Fibroblast of peridontal ligament (primary cell): ENCODE measurements at regions not wholly inside any gene's neighbourhood (a gene's known extent, or its start where the extent isn't known, plus 50 kb on each side); places are given as distances from the start of the nearest gene placed in this dataset.
"Not testable (repeated sequence)": the region's sequence is repeated elsewhere in the genome, so short reads cannot be mapped to it uniquely, and the experiment has no call there.

Experiments
- DNase-seq: peaks from one replicate; pipeline ENCODE4 v3.0.0-alpha.2; 2010; ENCODE audit errors: extremely low read depth

DNA sequence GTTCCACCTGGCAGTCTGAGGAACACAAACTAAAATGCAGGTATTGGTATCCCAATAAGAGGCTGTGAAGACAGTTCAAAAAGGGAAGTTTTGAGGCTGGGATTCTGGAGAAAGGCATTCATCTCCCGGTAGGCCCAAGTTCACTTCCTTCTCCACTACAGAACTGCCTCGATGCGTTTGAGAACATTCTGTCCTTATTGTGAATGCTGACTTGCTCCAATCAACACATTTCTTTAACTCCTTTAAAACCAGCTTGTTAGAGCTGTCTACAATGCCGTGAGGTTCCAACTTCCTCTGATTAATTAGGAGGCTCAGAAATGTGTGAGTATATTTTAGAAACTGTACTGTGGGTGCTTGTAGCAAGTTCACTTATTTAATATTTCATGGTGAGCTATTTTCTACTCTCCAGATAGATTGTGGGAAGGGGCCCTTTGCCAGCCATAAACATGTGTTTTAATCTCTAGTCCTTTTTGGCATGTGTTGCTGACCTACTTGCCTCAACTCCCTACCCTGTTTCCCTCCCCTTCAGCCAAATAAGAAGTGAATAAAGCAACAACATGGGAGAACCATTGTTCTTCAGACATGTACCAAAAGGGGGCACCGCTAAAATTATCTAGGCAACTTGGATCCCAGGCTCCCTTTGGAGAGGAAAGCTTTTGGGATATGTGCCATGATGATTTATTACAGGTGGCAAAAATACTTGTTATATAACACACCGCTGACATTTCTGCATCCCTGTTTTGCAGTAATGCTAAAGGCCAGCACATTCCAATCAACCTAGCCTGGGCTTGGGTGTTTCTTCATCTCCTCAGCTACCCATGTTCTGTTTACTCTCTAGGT is 245.6 kb downstream of the BLID start:
- peak; percentile 42 for DNase-seq

DNA sequence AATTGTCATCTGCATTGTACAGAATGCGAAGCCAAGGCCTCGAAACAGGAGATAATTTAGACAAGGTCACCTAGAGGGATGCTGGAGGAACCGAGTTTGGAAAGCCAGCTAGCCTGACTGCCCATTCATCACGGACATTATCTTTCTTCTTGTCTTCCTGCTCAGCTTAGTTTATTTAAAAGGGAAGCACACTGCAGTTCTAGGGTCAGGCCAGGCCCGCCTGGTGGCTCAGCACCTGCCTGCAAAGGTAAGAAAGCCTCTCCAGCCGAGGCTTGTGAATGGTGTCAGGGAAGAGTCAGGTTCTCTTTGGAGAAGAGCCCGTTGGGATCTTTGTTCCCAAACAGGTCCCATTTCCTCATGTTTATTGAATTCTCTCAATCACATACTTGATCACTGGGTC is 246.5 kb downstream of the BLID start:
- DNase-seq = no peak

DNA sequence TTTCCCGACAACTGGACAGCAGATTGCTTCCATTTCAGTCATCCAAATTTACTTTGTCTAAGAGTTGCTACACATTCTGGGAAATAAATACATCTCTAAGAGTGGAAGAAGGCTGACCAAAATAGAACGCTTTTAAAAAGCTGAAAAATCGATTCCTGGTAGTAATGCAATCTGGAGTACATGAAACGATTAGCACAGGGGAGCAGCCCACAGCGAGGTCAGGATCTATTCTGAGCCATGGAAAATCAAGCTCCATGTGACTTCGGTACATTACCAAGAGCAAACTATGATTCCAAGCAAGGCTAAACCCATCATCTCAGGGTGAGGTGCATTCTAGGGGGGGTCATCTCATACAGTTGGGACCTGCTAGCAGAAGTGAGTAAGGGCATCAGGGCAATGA is 249.3 kb downstream of the BLID start:
- DNase-seq = no peak

DNA sequence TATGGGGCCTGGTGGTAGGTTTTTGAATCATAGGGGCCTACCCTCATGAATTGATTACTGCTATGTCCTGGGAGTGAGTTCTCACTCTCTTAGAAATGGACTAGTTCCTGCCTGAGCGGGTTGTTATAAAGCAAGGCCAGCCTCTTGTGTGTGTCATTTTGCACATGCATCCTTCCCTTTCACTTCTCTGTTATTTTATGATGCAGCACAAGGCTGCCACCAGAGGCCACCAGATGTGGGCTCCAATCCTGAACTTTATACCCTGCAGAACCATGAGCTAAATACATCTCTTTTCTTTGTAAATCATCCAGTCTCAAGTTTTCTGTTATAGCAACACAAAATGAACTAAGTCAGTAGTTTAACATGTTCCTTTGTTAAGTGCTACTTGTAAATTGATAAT is 251.4 kb downstream of the BLID start:
- no peak for DNase-seq

DNA sequence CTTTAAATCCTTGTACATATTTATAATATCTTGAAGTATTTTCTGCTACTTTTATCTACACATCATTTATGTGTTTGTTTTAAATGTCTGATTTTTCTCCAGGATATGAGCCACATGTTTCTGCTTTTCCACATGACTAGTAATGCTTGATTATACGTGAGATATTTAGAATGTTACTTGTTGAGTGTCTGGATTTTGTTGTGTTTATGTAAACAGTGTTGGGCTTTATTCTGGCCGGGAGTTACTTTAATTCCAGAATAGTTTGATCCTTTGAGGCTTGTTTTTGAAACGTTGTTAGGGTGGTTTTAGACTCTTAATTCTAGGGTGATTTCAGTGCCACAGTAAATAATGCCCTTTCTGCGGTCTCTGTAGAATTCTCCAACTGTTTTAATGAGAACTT is 252.9 kb downstream of the BLID start:
- peak; percentile 35 for DNase-seq

DNA sequence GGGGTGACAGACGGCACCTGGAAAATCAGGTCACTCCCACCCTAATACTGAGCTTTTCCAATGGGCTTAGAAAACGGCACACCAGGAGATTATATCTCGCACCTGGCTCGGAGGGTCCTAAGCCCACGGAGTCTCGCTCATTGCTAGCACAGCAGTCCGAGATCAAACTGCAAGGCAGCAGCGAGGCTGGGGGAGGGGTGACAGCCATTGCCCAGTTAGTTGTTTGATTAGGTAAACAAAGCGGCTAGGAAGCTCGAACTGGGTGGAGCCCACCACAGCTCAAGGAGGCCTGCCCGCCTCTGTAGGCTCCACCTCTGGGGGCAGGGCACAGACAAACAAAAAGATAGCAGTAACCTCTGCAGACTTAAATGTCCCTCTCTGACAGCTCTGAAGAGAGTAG is 260.9 kb downstream of the BLID start:
- DNase-seq = not testable (repeated sequence)

DNA sequence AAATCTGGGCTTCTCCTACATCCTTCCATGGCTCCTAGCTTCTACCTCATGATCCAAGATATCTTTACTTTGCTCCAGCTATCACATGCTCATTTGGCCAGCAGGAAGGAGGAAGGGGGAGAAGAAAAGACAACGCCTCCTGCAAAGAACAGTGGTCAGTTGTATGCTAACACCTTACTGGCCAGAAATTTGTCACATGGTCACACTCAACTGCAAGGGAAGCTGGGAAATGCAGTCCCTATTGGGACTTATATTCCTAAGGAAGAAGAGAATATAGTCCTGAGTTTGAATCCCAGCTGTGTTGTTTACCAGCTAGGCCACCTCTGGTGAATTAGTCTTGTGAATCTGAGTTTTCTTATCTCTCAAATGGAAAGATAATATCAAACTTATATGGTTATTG is 272.0 kb downstream of the BLID start:
- DNase-seq = no peak

DNA sequence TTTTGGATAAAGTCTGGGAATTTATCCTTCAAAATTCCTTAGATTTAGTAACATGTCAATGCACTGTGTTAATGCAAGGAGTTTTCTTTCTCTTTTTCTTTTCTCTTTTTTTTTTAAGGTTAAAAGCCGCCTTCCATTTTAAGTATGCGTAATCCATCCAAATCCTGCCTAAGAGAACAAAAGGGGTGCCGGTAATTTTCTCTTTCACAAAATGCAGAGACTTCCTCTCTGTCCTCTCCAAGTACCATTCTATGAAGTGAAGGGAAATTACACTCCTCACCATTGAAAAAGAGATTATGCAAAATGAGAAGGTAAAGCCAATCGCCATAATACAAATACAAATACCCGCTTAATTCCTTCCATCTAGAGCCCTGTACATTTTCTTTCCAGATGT is 273.8 kb downstream of the BLID start:
- DNase-seq = no peak

DNA sequence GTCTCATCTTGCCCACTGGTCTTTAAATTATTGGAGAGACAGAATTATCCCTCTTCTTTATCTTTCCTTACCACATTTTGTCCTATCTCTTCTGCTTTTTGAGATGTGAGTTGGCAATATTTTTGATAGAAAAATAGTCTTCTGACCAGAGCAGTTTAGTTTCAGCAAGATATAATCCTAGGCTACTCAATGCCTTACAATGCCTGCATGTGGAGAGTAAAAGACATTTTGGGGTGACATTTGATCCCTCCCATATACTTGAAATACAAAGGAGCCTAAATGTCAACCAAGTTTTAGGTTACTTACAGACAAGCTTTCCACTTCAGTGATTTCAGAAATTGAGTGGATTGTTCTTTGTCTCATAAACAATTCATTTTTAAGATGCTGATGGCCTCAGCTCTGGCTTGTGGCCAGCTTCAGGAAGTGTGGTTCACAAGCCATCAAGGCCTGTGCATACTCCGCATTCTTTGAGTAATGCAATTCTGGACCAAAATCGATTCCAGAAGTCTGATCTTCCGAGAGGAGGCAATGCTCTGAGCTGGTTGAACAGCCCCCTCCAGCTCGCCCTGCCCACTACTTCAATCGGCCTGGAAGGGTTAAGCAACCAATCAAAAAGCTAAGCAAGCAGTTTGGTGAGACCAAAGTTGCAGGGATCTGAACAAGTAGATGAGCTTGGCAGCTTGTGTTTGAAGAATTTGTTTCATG is 274.4 kb downstream of the BLID start:
- DNase-seq = peak; percentile 99

DNA sequence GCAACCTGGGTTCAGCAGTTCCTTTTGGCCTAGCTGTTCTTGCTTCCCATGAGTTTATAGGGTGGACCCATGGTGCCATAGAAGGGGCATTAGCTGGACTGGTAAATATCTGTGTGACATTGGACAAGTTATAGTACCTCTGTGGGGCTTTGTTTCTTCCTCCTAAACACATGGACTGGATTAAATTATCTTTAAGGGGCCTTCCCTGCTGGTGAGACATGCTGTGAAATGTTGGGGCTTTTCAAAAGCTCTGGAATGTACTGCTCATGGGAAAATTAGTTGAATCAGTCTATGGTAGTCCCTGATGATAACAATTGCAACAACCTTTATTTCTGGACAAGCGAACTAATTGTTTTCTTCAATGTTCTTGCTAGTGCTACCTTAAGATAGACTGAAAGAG is 276.2 kb downstream of the BLID start:
- DNase-seq = peak; percentile 68

DNA sequence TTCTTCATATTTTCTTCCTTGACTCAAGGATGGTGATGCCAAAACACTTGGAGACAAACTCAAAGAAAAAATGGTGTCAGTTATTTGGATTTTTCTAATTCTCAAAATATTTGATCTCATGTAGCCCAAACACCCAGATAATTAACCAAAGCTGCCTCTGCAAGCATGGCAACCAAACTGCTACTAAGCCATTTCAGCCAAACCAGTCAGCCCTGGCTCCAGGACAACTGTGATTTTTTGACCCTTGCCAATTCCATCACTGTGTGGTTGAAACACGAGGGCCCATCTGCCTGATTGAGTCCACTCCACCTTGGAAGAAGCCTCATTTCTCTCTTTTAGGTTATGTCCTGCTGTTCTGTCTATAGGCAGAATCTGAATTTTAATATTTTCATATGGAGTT is 277.4 kb downstream of the BLID start:
- no peak for DNase-seq

DNA sequence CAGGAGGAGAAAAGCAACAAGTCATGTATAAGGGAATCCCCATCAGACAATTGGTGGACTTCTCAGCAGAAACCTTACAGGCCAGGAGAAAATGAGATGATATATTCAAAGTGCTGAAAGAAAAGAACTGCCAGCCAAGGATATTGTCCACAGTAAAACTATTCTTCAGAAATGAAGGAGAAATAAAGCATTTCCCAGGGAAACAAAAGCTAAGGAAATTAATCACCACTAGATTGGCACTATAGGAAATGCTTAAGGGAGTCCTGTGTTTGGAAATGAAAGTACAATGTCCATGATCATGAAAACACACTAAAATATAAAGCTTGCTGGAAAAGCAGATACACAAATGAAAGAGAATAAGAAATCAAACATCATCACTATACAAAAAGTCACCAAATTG is 282.0 kb downstream of the BLID start:
- no peak for DNase-seq

DNA sequence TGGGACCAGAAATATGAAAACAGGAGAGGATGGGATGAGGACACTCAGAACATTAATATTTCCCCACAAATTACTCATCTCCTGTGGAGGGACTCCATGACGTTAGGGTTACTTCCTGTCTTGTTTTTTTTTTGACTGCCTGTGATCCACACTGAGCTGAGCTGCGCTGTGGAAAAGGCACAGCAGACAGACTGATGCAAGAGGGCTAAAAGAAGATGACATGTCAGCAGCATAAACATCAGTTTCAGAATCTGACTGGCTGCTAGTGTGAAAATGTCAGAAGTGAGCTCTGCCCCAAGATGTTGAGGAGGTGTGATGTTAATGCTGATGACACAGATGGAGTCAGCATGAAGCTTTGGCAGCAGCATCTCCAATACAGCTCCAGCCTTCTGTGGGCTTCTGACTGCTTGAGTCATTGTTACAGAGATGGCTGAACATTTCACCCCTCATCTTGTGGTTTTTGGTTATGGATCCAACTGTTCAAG is 286.8 kb downstream of the BLID start:
- peak; percentile 99 for DNase-seq

DNA sequence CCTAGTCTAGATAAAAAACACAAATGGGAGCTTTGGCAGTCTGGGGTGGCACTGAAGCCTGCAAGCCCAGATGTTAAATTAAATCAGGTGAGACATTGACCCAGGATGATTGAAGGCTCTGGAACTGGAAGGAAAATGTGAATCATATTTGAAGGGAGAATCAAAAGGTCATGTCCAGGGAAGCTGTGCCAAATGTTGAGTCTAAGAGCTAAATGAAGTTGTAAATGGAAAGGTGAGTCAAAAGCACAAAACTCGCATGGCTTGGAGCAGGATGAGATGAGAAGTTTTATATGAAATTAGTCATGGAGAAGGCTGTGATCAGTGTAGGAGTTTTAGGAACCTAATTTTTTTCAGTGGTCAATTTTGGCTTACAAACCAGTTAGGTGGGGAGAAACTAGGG is 301.1 kb downstream of the BLID start:
- peak; percentile 19 for DNase-seq

DNA sequence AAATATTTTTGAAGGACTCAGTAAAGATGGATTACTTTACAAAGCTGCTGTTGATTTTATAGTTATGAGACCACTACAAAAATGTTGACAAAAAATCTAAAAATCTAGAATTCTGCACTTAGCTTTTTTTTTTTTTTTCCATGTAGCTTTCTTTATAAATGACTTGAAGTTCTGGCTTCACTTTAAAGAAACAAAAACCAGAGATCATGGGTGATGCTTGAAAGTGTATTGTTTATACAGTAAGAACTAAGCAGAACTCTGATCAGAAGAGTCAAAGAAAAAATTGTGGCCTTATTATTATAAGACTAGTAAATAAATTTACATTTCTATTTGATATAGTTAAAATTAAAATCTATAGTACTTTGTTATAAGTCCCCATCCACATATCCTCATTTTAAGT is 301.7 kb downstream of the BLID start:
- no peak for DNase-seq

DNA sequence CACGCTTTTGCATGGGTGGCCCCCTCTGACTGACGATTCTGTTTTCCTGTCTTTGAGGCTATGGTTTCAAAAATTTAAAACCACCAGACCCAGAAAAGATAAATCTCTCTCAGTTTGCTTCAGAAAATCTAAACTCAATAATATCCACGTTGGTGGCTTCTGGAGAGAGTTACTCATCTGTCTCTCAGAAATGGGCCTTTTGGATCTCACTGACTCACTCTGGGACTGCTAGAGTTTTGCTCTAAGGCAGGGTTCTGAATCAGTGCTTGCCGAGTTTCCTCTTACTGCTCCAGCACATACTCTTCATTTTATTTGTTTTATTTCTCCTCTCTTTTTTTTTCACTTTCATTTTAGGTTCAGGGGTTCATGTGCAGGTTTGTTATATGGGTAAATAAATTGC is 305.7 kb downstream of the BLID start:
- DNase-seq = peak; percentile 84

DNA sequence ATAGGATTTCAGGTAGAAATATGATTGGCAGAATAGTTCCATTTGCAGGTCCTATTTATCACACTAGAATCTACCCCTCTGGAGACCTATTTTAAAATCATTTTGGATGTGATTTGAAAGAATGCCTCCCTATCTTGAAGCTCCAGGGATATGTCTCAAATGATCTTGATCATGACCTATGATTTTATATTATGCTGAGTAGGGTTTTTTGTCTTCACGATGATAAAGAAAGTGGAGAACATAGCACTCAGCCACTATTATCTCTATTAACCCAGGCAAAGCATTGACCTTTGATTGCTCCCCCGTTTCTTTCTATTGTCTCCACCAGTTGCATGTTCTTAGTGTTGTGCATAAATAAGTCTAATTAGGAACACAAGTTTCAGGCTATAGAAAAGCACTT is 307.9 kb downstream of the BLID start:
- DNase-seq = no peak

DNA sequence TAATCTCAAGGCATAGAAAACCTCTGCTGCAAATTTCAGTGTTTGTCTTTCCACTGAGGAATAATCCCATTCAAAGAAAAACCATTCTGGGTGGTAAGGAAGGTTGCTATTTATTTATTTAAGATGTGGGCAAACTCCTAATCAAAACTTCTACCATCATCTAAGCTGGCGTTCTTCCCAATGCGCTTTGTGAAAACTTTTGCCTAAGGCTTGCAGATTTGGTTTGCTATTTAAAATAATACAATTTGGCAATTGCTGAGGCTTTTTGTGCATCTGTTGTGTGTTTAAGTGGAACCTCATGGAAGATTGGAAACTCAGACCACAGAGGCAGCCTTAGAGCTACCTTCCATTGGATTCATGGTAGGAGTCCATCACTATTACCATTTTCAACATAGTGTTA is 309.0 kb downstream of the BLID start:
- peak; percentile 88 for DNase-seq

DNA sequence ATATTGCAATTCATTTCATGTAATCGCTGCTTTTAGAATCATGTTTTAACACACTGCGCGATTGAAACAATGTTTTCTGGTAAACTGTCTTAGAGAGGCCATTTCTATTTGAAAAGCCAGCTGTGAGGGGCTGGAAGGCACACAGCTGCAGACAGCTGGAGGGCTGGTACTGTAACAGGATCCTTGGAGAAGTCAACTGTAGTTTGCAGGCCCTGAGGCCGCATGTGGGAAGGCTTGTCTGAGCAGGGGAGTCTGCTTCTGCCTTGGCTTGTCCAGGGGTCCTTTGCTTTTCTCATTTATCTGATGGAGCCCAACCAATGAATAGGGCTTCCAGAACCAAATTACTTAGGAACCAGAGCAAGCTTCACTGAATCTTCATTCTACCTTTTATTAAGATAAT is 313.5 kb downstream of the BLID start:
- no peak for DNase-seq

DNA sequence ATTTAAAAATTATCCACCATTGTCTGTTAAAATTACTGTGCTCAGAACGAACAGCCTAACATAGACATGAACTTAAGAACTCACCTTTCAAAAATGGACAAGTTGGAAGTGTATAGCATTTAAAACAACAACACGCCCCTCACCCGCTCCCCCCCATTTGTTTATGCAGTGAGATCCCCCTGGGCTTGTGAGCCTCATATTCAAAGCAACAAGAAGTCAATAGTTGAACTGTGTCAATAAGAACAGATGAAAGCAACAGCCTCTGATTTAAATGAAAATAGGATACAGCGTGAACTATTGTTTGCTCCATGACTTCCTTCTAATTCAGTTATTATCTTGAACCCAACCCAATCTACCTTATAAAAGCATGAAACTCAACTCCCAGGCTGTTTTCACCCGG is 314.2 kb downstream of the BLID start:
- no peak for DNase-seq

DNA sequence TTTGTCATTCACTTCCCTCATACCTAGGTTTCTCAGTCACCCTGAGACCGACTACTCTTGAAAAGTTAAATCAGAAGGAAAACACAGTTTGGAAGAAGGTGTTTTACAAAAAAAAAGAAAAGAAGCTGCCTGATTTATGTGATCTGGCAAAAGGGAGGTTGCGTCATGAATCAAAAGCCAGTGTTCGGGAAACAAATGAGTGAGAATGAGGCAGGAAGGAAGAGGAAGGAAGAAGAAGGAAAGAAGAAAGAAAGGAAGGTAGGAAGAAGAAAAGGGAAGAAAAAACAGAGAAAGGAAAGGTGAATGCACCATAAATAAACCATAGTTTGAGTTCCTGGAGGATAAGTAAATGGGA is 314.6 kb downstream of the BLID start:
- DNase-seq = no peak

DNA sequence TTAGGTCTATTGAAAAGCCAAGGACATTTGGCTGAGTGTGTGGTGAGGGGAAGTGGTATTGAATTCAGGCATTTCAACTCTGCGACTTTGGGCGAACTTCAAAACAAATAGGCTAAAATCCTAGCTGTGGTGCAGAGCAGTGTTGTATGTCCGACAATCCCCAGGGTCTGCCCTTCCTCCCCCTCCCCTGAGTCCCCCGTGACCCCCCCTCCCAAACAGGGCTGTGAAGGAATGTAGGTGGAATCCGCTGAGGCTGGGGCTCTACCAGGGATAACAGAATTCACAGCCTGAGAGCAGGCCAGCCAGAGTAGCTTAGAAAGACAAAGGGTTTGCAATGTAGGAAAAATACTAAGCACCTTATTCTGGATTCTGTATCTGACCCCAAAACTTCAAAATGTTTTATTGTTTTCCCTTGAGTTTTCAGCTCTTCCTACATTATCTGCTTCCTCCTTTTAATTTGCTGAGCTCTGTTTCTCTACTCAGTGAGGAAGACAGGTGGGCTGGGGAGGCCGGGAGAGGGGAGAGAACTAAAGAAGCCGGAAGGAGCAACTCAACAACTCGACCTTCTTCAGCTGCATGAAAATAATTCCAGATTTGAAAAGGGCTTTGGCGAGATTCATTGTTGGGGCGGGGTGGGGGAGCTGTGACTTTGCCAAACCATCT is 315.2 kb downstream of the BLID start:
- DNase-seq = peak; percentile 47

DNA sequence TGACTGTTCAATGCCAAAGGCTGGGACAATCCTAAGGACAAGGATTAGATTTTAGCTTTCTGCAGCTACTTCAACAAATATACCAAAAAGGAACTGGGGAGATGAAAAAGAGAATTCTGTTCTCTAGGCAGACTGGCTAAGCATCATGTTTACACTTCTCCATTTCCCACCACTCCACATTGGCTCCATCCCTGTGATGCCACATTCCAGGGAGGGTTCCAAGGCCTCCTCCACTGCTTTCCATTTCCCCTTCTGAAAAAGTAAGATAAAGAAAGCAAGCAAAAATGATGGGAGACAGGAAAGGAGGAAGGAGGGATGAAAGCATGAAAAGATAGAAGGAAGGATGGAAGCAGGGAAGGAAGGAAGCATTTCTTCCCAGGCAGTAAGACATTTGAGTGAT is 315.8 kb downstream of the BLID start:
- no peak for DNase-seq
